Activated CD4-positive, CD25-positive, alpha-beta regulatory T cell treated with anti-CD3 and anti-CD28 coated beads, Interleukin-2, amount 50 U/mL, for 24 hours (primary cell): ENCODE measurements at regions not wholly inside any gene's neighbourhood (a gene's known extent, or its start where the extent isn't known, plus 50 kb on each side); places are given as distances from the start of the nearest gene placed in this dataset.

ENCODE experiments used
- ATAC-seq, 2 donors: fragments of 150-1000 bp; cut with Tn5 transposase; one replicate each; pipeline ENCODE4 v1.10.0; 2021; ENCODE audit warnings: mild to moderate bottlenecking in 1 of 2, moderate library complexity in 1 of 2

DNA sequence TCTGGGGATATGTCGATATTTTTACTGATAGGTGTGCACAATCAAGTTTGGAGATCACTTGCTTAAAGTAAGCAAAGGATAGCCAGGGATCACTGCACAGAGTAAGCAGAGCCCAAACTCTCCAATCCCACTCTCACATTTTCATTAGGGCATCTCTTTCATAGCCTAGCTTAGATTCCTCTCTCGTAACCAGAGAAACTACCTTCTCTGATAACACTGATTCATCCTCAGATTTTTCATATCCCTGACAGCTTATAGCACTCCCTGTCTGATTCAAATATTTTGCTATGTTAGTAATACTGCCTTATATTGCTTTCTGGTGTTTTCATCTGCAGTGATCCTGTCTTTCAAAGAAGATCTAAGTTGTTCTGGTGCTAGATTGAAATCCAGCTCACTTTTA is 123.7 kb downstream of the CBLL2 start:
- no peak for ATAC-seq

DNA sequence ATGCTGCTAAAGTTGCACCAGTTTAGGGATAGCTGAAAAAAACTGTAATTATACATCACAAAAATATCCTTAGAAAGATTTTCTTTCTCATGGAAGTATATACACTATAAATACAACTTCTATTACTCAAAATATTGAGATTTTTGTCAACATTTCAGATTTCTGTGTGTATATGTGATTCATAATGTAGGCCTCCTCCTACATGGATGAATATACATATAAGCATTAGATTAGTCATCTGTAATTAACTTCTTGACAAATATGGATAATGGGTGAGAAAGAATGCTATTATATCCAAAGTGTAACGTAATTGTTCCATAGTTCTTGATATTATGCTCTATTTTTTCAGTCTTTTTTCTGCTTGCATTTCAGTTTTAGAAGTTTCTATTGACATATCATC is 124.9 kb downstream of the CBLL2 start:
- ATAC-seq, result no peak

DNA sequence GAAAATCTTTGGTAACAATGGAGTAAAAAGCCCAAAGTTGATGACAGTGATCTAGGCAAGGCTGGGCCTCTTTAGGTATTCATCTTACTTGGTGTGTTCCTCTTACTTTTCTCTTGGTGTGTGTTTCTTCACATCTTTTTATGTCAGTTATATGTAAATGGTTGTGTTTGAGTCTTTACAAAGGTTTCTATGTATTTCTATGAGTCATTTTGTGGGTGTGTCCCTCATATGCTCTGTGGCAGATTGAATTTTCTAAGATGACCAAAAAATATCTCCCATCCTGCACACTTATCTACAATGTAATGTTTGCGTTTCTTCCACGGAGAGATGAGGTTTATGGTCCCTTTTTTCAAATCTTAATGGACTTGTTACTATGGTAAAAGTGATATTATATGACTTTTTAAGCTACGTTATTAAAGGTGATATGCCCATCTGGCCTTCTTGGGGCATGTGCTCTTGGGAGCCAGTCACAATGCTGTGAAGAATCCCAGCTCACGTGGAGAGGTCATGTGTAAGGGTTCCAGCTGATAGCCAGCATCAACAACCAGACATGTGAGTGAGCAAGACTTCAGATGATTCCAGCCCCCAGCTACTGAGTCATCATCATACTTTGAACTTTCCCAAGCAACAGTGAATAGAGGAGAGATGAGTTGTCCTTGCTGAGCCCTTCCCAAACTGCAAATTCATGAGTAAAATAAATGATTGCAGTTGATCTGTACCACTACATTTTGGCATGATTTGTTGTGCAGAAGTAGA is 126.9 kb downstream of the CBLL2 start:
- no peak for ATAC-seq

GRCh38 chrX:22404297-22404696 is 131.6 kb downstream of the CBLL2 start:
- ATAC-seq, result no peak

DNA sequence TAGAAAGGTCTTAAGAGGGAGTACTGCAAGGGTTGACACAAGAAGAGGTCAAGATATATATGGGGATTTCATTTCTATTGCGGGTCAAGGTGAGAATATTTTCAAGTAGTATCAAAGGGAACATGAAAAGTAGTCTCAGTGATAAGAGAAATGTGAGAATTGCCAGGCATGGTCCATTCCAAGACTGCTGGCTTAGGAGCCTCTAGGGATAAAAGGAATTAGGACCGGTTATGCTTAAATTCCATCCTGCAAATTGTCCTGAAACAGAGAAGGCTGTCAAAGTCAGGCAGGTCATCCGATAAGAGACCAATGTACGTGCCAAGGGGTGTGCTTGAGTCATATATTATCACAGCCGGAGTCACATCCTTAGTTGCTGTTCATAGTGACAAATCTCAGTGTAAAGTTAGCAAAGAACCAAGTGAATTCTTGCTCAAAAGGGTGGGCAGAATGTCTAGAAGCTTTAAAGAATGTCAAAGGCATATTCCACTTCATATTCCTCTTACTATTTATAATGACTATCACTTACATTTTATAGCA is 133.6 kb downstream of the CBLL2 start:
- ATAC-seq, result no peak

DNA sequence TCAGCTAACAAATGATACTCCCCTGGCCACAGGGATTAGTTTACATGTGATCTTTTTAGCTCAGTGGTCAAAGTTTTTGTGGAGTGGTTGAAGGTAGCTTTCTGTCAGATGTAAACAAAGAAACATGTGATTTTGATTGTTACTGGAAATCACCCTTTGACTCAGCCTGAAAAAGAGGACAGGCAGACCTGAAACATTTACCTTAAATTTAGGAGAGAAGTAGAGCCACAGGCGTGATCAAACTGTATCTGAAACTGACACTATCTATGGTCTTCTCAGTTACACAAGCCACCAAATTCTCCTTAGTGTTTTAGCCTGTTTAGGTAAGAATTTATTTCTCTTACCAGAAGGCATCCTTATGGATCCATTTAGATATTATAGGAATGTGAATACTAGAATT is 136.7 kb downstream of the CBLL2 start:
- ATAC-seq, result no peak

DNA sequence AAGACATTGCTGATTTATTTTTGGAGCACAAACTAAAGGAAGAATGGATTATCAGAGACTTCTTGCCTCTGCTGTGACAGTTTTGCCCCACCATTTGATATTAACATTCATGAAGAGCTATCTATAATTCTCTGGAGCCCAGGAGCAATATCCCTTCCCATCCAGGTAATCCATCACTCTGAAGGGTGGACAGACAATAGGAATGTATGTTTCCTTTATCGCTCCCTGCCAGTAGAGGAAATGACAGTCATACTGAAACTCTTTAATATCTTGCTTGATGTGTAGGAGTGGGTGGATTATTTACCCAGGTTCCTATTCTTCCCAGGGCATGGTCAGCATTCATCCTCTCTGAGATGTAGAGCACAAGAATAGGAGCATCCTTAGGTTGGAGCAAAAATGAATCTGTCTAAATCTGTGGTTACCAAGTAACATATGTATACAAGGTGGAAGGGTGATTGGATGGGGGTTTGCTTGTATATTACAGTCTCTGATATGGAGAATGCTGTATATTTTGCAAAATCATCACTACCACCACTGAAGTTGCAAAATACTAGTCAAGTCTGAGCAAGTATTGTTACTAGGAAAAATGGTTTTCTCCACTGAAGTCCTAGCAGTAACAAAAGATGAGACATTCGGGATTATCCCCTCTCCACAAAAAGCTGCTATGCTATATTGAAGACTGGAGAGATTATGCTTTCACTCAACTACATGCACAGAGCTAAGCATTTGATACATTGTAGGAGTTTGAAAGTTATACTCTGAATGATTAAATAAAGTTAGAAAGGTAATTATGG is 151.6 kb downstream of the CBLL2 start:
- ATAC-seq, result no peak

DNA sequence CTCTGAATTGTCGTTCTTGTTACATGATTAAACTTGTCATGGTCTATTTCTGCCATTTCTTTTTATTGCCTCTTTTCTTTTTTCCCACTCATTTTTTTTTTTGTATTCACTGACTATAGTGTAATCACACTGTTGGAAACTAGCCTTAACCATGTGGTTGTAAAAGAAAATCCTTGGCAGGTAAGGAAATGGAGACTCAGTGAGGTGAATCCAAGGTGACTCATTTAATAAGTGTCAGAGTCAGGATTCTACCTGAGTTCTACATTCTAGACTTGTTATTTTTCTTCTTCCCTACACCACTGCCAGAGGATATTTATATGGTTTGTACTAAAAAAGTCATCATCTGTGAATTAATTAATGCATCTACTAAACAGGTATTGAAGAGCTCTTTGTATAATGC is 152.2 kb downstream of the CBLL2 start:
- ATAC-seq, result no peak

- no peak for ATAC-seq
Measured at GRCh38 chrX:22429704-22430103, 157.0 kb downstream of the CBLL2 start.

GRCh38 chrX:22430701-22431100 is 158.0 kb downstream of the CBLL2 start:
- ATAC-seq, result no peak

DNA sequence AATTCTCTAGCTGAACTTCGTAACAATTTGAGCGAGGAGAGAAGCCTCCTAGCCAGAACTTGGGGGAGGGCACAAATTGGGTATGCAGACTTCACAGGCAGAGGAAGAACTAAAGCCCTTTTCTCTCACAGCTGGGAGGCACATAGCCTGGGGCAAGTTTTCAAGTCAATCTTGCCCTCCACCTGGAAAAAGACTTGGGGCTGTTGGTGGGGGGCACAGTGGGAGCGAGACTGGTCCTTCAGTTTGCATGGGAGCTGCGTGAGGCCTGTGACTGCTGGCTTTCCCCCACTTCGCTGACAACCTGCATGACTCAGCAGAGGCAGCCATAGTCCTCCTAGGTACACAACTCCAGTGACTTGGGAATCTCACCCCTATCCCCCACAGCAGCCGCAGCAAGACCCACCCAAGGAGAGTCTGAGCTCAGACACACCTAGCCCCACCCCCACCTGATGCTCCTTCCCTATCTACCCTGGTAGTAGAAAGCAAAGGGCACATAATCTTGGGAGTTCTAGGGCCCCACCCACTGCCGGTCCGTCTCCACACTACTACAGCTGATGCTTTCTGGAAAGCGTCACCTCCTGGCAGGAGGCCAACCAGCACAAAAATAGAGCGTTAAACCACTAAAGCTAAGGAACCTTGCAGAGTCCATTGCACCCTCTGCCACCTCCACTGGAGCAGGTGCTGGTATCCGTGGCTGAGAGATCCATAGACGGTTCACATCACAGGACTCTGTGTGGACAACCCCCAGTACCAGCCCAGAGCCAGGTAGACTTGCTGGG is 160.8 kb downstream of the CBLL2 start:
- ATAC-seq, result no peak

GRCh38 chrX:22445880-22446279 is 173.2 kb downstream of the CBLL2 start:
- no peak for ATAC-seq

DNA sequence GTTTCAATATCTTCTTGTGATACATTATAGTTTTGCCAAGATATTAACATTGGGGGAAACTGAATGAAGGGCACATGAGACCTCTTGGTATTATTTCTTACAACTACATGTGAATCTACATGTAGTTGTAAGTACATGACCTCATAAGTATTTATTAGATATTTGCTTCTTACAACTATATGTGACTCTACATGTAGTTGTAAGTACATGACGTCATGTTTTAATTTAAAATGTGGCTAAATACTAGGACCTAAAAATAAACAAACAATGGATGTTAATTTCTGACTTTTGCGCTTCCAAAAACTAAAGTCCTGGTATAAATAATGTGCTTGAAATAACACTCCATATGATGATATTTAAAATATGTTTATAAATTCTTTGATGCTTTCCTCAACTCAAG is 190.2 kb downstream of the CBLL2 start:
- no peak for ATAC-seq

- ATAC-seq, result no peak
Measured at GRCh38 chrX:22467571-22467970, 194.9 kb downstream of the CBLL2 start.

- ATAC-seq, result no peak
Measured at GRCh38 chrX:22481436-22481835, 208.7 kb downstream of the CBLL2 start.

- no peak for ATAC-seq
Measured at GRCh38 chrX:22486296-22486695, 213.6 kb downstream of the CBLL2 start.

- no peak for ATAC-seq
Measured at GRCh38 chrX:22516893-22517292, 244.2 kb downstream of the CBLL2 start.

GRCh38 chrX:22520128-22520828 is 247.6 kb downstream of the CBLL2 start:
- no peak for ATAC-seq

DNA sequence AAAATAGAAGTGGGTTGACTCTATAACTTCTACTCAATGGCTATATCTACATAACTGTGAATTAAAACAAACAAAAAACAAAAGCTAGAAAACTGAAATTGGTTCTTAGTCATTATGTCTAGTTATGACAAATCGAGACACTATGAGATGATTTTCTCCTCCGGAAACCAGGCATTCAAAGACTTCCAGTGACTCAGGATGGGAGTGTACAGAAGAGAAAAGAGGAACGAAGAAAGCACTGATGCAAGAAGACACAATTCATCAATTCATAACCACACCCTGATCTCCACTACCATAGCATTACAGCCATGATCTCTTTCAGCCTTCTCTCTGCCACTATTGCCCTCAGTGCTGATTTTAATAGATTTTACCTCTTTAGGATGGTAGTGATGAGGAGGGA is 253.6 kb downstream of the CBLL2 start:
- ATAC-seq, result no peak

GRCh38 chrX:22527302-22527701 is 254.6 kb downstream of the CBLL2 start:
- no peak for ATAC-seq

DNA sequence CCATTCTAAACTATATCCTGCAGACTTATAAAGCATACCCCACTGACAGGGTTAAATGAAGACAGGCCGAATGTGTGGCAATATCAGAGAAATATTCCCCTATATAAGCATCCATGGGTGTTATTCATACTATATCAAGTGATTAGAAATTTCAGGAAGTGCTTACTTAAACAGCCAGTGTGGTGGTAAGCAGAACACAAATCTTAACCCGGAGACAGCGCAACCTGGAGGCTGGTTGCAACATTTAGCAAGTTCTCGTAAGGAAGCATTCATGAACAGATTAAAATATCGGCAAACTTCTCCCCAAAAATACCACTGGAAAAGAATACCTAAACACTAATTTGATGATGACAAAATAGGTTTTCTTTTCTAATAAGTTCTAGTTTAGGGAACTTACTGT is 261.2 kb downstream of the CBLL2 start:
- ATAC-seq, result no peak

- no peak for ATAC-seq
Measured at GRCh38 chrX:22534643-22535042, 261.9 kb downstream of the CBLL2 start.
